G401.6 (cell line): ENCODE measurements at regions not wholly inside any gene's neighbourhood (a gene's known extent, or its start where the extent isn't known, plus 50 kb on each side); places are given as distances from the start of the nearest gene placed in this dataset.

Source experiments
- FAIRE-seq: peaks from 2 replicates; lab custom pipeline; 2012; peaks lifted over from hg19 to GRCh38; lab: Jason Lieb, UNC

DNA sequence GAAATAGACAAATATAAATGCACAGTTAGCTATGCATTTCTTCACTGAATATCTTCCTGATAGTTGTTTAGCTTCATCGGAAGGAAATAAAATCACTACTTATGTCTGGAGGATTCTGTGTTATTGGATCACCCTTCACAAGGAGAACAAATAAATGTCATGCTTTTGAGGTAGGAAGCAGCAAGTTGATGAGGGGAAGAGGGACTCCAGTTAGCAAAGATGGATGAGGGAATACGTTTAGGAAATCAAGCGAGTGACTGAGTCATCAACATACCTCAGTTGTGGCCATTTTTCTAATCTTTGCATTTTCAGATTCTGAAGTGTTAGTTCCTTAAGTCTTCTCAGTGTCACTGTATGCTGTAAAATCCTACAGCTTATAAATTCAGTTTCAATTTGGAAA, 456.2 kb downstream of the EPHA4 start:
- no peak for FAIRE-seq

DNA sequence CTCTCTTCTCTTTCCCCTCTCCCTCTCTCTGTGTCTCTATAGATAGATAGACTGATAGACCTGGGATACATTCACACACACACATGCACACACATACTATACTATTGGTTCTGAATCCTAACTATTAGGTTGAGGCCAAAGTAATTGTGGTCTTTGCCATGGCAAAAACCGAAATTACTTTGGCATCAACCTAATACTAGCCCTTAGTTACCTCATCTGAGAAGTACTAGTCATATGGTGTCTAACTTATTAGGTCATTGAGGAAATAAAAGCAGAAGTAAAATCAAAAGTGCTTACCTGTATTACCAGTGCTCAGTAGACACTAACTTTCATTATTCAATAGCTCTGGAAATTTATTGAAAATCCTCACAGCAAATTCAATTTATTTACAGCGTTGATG, 451.5 kb downstream of the EPHA4 start:
- FAIRE-seq, result no peak

DNA sequence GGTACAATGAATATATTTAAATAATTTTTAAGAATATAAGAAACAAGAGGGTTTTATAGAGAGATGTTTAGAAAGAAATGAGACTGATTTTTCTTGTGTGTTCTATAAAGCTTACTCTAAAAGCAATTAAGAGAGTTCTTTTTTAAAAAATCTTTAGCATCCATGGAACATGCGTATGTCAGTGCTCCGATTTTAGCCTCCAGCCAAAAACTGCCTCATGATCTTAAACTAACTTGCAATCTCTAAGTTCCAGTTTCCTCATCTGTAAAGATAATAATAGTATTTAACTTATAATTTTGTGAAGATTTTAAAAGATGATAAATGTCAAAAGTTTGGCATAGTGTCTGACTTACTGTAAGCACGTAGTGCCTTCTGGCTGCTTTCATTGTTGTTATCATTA, 448.7 kb downstream of the EPHA4 start:
- no peak for FAIRE-seq

DNA sequence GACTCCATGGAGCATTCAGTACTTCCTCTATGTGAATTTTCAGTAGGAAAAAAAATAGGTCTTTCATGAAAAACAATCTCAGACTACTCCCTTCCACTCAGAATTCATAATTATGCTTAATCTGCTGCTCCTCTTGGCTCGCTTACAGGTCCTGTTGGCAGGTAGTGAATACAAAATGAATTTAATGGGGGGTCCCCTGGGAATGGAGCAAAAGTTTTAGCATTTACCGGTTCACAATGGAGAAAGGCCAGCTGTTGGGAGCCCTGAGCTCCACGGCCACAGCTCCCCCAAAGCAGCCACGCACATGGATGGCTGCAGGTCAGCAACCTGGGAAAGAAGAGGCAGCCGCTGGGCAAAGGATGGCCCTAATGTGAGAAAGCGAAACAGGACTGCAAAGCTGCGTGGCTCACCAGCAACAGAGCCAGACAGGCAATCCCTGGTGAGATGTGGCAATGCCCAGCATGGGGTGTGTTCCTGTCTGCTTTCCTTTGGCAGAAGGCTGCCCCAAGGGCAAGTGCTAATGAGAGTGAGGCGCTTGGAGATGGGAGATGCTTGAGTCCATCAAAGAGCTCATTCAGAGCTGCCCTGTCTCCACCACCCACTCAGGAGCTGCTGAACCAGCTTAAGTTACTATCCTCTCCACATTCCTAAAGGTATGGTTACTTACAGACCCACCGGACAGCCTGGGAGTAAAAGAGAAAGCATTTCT, 447.4 kb downstream of the EPHA4 start:
- FAIRE-seq, result no peak

DNA sequence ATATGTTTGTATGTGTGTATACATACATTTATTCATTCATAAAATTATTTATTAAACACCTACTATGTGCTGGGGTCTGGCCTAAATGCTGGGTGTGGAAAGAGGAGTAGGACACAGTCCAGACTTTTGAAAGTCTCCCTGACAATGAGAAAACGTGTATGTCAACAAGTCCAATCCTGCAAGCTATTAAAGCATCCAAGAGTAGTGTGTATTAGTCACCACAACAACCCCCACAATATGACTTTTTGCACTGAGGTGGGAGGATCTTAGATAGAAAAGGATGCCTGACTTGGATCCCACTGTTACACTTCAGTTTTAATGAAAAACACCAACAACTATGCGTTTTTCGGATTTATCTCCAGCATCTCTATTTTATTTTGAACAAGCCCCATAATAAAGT, 446.4 kb downstream of the EPHA4 start:
- no peak for FAIRE-seq

- no peak for FAIRE-seq
Measured at GRCh38 chr2:221129657-221130056, 442.4 kb downstream of the EPHA4 start.

DNA sequence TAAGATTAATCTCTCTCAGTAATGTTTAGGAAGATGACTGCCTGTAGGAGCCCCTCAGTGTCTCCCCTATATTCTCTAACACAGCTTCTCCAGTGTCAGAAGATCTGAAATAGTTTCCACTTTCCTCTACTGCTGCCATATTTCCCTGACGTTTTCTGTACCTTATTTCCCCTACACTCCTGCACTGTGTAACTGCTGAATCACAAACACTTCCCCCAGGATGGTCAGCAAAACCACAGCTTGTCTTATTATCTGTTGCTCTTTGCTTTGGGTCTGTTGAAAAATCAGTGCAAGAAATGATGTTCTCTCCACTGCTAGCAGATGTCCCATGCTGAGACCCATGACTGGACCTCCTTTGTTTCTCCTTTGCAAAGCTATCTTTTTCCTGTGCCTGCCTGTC, 441.7 kb downstream of the EPHA4 start:
- FAIRE-seq, result no peak

DNA sequence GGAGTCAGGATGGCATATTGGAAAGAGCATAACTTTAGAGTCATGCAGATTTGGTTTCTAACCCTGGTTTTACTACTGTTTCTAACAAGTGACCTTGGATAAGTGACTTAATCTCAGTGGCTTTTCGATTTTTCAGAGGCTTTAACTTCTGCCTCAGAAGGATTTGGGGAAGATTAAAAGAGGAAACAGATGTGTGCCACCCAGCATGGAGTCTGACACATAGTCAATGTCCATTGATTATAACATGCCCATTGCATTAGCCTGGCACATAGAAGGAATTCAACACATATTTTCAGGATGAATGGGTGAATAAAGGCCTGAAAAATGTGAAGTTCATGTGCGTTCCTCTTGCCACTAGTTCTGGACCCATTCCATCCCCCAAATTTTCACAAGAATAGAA, 438.2 kb downstream of the EPHA4 start:
- no peak for FAIRE-seq

DNA sequence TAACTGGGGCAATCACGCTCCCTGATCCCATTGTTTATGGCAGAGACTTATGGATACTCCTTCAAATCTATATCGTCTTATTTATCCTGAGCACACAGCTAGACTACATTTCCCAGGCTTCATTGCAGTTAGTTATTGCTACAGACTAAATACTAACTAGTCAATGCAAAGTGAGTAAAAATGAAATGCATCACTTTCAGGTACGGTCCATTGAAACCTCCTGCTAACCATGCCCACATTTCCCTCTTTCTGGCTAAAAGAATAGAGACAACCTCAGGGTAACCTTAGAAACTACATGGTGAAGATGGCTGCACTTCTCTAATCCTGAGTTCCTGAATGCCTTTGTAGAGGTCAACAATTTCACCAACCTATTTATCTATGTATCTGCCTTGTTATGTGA, 437.4 kb downstream of the EPHA4 start:
- no peak for FAIRE-seq

DNA sequence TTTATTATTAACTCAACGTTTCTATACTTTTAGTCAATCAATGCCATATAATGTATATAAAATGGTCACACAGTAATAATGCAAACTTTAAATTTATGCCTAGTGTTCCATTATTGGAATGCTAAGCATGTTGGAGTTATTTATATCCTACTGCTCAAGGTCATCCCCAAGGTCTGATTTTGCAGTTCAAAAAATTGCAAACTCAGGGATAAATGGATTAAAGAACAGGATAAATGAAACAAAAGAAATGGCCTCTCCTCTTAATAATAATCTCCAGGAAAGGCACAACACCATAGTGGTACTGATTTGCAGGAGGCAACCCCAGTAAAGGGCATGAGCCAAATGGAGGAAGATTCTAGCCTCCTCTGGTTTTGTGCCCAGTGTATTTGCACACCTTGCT, 436.4 kb downstream of the EPHA4 start:
- no peak for FAIRE-seq

DNA sequence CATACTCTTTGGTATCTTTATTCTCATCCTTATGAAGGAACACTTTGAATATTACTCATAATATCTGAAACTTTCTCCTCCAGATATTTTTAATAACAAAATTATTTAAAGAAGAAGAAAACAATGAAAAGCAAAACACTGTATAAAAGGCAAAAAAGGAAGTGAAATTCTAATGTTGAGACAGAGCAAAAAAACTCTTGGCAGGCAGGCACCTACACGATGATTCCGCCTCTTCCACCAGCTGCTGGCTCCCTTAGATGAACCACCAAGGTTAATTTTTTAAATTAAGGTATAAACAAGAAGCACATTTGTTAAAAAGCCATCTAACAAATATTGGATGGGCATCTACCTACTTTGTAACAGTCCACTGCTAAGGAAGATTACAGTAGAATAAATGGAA, 434.7 kb downstream of the EPHA4 start:
- no peak for FAIRE-seq

GRCh38 chr2:221142341-221142740, 429.8 kb downstream of the EPHA4 start:
- no peak for FAIRE-seq

- no peak for FAIRE-seq
Measured at GRCh38 chr2:221143231-221143630, 428.9 kb downstream of the EPHA4 start.

DNA sequence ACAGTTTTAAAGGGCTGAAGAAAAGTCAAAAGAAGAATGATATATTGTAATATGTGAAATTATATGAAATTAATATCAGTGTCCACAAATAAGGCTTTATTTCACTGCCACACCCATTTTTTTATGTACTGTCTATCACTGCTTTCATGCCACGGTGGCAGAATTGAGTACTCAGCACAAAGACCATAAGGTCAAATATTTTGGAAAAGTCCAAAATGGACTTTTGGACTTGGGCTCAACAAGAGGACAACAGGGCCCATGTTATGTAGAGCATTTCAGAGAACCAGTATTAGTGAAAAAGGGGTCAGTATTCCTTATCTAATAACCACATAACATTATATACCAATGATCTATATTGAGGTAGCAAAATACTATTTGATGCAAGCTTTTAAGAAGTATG, 427.2 kb downstream of the EPHA4 start:
- no peak for FAIRE-seq

DNA sequence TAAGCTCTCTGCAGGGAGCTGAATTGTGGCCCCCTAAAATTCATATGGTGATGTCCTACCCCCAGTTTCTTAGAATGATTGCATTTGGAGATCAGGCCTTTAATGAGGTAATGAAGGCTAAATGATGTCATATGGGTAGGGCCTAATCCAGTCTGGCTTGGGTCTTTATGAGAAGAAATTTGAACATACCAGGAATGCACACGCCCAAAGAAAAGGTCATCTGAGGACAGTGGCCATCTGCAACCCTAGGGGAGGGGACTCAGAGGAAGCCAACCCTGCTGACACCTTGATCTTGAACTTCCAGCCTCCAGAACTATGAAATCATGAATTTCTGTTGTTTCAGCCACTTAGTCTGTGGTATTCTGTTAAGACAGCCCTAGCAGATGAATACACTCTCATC, 426.7 kb downstream of the EPHA4 start:
- FAIRE-seq, result no peak

DNA sequence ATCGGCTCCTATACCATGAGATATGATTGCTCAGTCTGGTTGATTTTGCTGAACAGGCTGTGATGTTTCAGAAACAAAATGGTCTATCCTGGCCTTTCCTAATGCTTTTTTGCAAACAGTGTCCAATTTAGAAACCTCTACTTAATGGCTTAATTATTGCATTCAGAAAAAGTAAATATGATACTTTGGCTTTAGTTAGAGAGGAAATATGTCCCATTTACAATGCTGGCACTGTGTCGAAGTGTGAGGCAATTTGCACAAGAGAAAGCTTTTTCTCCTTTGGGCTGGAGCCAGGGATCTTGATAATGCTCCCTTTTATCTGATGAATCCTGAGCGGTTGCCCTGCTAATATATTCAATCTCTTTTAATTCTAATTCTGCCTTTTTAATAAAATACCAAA, 418.9 kb downstream of the EPHA4 start:
- no peak for FAIRE-seq

GRCh38 chr2:221154176-221154575, 417.9 kb downstream of the EPHA4 start:
- no peak for FAIRE-seq

DNA sequence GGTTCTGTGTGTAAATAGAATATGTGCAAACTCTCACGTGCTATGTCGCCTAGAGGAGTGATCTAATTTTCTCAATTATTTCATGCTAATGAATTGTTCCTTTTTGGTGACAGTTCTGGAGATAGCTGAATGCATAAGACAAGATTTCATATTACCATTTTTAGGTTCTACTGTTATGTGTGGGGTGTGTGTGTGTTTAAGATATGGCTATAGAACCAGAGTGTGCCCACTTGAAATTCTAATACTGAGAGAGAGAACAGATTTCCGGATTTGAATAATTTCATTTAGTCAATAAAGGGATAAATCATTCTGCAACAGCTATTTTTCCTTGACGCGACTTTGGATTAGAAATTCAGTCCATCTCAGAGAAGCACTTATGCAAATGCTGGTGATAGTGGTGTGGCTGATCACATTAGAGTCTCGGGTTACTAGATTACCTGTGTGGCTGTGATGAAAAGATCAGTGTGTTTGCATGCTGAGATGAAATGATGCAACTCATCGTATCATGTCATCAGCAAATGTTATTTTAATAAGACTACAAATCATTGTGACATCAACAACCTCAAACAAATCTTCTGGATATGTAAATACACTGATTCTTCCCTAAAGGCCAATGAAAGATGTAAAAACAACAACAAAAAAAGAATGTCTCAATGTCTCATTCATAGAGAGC, 415.9 kb downstream of the EPHA4 start:
- no peak for FAIRE-seq

DNA sequence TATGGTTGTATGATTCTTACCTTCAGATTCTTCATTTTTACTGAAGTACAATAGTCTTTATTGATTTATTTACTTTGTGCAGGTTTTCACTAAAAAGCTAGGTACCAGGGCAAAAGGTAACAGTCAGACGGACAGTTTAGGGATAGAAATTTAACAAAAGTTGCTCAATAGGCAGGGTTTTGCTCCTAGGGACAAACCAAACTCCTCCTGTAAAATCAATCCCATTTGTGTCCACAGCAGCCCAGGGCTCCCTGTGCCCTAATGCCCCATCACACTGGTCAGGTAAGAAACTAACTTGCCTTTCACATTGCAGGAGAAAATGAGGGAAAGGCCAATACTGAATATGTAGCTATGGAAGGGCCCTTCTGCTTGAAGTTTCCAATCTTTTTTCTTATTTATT, 410.9 kb downstream of the EPHA4 start:
- FAIRE-seq, result no peak

DNA sequence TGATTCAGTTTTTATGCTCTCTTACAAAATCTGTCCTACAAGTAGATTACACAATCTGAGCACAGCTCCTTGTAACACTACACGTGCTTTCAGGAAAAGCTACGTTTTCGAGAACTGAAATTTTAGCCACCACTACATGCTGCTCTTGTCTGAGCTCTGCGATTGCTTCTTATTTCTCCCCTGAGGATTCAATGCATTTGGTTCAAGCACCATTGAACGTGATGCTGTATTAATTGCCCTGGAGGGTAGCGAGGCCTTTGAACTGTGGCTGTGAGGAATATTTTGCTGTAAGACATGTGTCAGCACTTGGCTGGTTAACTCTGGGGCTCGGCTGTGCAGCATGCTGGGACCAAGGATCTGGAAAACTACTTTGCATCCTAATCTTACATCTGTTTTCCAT, 405.8 kb downstream of the EPHA4 start:
- FAIRE-seq, result no peak

GRCh38 chr2:221167561-221167960, 404.5 kb downstream of the EPHA4 start:
- FAIRE-seq, result no peak

- FAIRE-seq, result no peak
Measured at GRCh38 chr2:221169724-221170123, 402.4 kb downstream of the EPHA4 start.

GRCh38 chr2:221170548-221170947, 401.6 kb downstream of the EPHA4 start:
- FAIRE-seq, result no peak

GRCh38 chr2:221176667-221177066, 395.4 kb downstream of the EPHA4 start:
- no peak for FAIRE-seq
